Panc1 (cell line): ENCODE measurements at regions not wholly inside any gene's neighbourhood (a gene's known extent, or its start where the extent isn't known, plus 50 kb on each side); places are given as distances from the start of the nearest gene placed in this dataset.

Experiments used
- ATAC-seq: fragments of 200-7000 bp; cut with Tn5 transposase; 2 replicates; pipeline ENCODE4 v1.9.1; 2020; ENCODE audit warnings: mild to moderate bottlenecking, moderate library complexity
- BruUV-seq: library from RNA; stranded (reverse); fragments of 400-500 nt; replicated peaks from 2 replicates; lab custom pipeline; 2021; lab: Mats Ljungman, UMichigan
- CTCF ChIA-PET: fragments of 300-600 bp; sonication (Branson Sonifier 250); formaldehyde crosslinking; loops from one replicate; lab custom pipeline; 2022; ENCODE audit warnings: antibody characterized with exemption; lab: Charles Lee
- POLR2A ChIA-PET: fragments of 300-600 bp; sonication (Branson Sonifier 250); formaldehyde crosslinking; loops from one replicate; lab custom pipeline; 2022; ENCODE audit warnings: antibody characterized with exemption; lab: Charles Lee
- DNase-seq: peaks from one replicate; pipeline ENCODE4 v3.0.0-alpha.2; 2010; ENCODE audit warnings: low read depth, low spot score
- H3K27ac ChIP-seq: 2 replicates; pipeline ENCODE4 v1.5.1; 2011; ENCODE audit warnings: mild to moderate bottlenecking, low read length, inconsistent platforms
- H3K27me3 ChIP-seq: fragments of 200-500 bp; sonication (Bioruptor generic); 2 replicates; pipeline ENCODE4 v1.6.0; 2014; ENCODE audit warnings: low read length, inconsistent platforms; ENCODE audit not compliant: control insufficient read depth, insufficient read depth
- H3K36me3 ChIP-seq: fragments of 200-500 bp; sonication (Bioruptor generic); 2 replicates; pipeline ENCODE4 v1.5.1; 2014; ENCODE audit warnings: inconsistent platforms, mild to moderate bottlenecking, low read length, moderate library complexity; ENCODE audit not compliant: control insufficient read depth, insufficient read depth
- H3K4me1 ChIP-seq: 2 replicates; pipeline ENCODE4 v1.5.1; 2011; ENCODE audit warnings: inconsistent platforms, mild to moderate bottlenecking, low read length, moderate library complexity; ENCODE audit not compliant: control insufficient read depth, insufficient read depth
- H3K4me3 ChIP-seq, 2 experiments: 2 replicates each; pipeline ENCODE4 v1.5.1; 2011 to 2012; ENCODE audit warnings: low read depth in 2 of 2, low read length in 2 of 2, mild to moderate bottlenecking in 2 of 2, inconsistent platforms in 1 of 2, moderate library complexity in 1 of 2
- H3K9me3 ChIP-seq: fragments of 200-500 bp; sonication (Bioruptor generic); 2 replicates; pipeline ENCODE4 v1.5.1; 2014; ENCODE audit warnings: low read depth, mild to moderate bottlenecking, inconsistent platforms, low read length, moderate library complexity; ENCODE audit not compliant: control insufficient read depth, insufficient read depth
- POLR2AphosphoS5 ChIP-seq: IDR thresholded peaks from 2 replicates; pipeline ENCODE4 v1.6.1; 2012; ENCODE audit warnings: mild to moderate bottlenecking, low read depth, low read length, moderate library complexity
- SIN3A ChIP-seq: IDR thresholded peaks from 2 replicates; pipeline ENCODE4 v1.6.1; 2012; ENCODE audit warnings: low read depth, mild to moderate bottlenecking, low read length, moderate library complexity, borderline replicate concordance; ENCODE audit not compliant: insufficient read depth
- TCF7L2 ChIP-seq: IDR thresholded peaks from 2 replicates; pipeline ENCODE4 v1.6.1; 2011; ENCODE audit warnings: mild to moderate bottlenecking, low read depth, low read length, inconsistent platforms
- in situ Hi-C: cut with HindIII; loops from 2 replicates; pipeline ENCODE4 v1.10.0; 2016; ENCODE audit warnings: low sequenced_read_pairs, low pct_unique_long_range_greater_than_20kb
- intact Hi-C: fragments of 100-400 bp; cut with micrococcal nuclease; formaldehyde crosslinking; loops from one replicate; pipeline ENCODE4 v1.10.0; 2022; ENCODE audit not compliant: unreplicated experiment
- TF ChIP-seq, protein P1 (sequence below): fragments of 450-650 bp; IDR thresholded peaks from 2 replicates; pipeline ENCODE4 v1.5.1; 2017; ENCODE audit warnings: mild to moderate bottlenecking
- TF ChIP-seq, protein P2 (sequence below), 2 experiments: IDR thresholded peaks; 2 replicates each; pipeline ENCODE4 v1.6.1; 2011 to 2012; ENCODE audit warnings: low read depth in 2 of 2, control low read depth in 1 of 2, low read length in 1 of 2, mild to moderate bottlenecking in 1 of 2, moderate library complexity in 1 of 2; ENCODE audit not compliant: insufficient read depth in 1 of 2

DNA sequence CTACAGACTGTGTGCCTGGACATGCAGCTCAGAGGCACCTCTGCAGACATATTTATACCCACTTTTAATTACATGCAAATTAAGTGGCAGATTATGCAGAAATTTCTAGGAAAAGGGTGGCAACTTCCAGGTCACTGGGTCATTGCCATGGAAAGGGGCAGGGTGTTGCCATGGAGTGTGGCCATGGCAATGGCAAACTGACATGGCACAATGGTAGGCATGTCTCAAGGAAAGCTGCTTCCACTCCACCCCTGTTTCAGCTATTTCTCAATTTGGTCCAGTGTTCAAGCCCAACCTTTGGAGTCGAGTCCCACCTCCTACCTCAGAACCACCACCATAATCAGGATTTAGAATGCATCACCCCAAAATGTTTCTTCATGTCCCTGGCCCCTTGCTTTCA, 170.7 kb upstream of the TSHZ3 start:
- POLR2A ChIA-PET, result interaction anchor here (0.6 kb wide), 3 partner anchors 24 to 1632 kb away, joined by 3 to 4 read pairs (median 4); no protein-coding TSS in a partner anchor
- H3K9me3 ChIP-seq, result peaks cover 7% of the 10 kb centered on the region; the same call in 1 of the 2 replicates
- CTCF ChIA-PET, result no interaction called here
- DNase-seq (no peak), ATAC-seq (no peak)
- H3K4me1 ChIP-seq, result no peaks in the 10 kb centered on the region
- intact Hi-C loops (no loop called here), in situ Hi-C loops (no loop called here)
- TF ChIP-seq, protein P1, sequence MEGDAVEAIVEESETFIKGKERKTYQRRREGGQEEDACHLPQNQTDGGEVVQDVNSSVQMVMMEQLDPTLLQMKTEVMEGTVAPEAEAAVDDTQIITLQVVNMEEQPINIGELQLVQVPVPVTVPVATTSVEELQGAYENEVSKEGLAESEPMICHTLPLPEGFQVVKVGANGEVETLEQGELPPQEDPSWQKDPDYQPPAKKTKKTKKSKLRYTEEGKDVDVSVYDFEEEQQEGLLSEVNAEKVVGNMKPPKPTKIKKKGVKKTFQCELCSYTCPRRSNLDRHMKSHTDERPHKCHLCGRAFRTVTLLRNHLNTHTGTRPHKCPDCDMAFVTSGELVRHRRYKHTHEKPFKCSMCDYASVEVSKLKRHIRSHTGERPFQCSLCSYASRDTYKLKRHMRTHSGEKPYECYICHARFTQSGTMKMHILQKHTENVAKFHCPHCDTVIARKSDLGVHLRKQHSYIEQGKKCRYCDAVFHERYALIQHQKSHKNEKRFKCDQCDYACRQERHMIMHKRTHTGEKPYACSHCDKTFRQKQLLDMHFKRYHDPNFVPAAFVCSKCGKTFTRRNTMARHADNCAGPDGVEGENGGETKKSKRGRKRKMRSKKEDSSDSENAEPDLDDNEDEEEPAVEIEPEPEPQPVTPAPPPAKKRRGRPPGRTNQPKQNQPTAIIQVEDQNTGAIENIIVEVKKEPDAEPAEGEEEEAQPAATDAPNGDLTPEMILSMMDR, result no peak
- TF ChIP-seq, protein P2, sequence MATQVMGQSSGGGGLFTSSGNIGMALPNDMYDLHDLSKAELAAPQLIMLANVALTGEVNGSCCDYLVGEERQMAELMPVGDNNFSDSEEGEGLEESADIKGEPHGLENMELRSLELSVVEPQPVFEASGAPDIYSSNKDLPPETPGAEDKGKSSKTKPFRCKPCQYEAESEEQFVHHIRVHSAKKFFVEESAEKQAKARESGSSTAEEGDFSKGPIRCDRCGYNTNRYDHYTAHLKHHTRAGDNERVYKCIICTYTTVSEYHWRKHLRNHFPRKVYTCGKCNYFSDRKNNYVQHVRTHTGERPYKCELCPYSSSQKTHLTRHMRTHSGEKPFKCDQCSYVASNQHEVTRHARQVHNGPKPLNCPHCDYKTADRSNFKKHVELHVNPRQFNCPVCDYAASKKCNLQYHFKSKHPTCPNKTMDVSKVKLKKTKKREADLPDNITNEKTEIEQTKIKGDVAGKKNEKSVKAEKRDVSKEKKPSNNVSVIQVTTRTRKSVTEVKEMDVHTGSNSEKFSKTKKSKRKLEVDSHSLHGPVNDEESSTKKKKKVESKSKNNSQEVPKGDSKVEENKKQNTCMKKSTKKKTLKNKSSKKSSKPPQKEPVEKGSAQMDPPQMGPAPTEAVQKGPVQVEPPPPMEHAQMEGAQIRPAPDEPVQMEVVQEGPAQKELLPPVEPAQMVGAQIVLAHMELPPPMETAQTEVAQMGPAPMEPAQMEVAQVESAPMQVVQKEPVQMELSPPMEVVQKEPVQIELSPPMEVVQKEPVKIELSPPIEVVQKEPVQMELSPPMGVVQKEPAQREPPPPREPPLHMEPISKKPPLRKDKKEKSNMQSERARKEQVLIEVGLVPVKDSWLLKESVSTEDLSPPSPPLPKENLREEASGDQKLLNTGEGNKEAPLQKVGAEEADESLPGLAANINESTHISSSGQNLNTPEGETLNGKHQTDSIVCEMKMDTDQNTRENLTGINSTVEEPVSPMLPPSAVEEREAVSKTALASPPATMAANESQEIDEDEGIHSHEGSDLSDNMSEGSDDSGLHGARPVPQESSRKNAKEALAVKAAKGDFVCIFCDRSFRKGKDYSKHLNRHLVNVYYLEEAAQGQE (IDR thresholded peaks at IDR 0.05; ENCODE audit: insufficient read depth in 1 of 2, low read depth in 2 of 2, low read length in 1 of 2), result no peak
- no peak for TF ChIP-seq POLR2AphosphoS5
- TF ChIP-seq SIN3A, result no peak
- TF ChIP-seq TCF7L2, result no peak
- H3K36me3 ChIP-seq, result no peaks in the 10 kb centered on the region
- BruUV-seq, result no TSS peak
- no peak overlapping the region for H3K27ac ChIP-seq
- no peak overlapping the region for H3K4me3 ChIP-seq
- H3K27me3 ChIP-seq, result no peaks in the 10 kb centered on the region

DNA sequence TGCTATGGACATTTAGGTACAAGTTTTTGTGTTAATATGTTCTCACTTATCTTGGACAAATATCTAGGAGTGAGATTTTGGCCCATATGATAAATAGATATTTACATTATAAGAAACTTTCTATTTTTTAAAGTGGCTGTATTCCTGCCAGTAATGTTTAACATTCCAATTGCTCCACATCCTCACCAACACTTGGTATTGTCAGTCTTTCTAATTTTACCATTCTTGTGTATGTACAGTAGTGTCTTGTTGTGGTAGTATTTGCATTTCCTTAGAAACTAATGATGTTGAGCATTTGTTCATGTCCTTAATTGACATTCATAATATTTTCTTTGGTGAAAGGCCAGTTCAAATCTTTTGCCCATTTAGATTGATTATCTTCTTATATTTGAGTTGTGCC, 171.4 kb upstream of the TSHZ3 start:
- no peak for DNase-seq
- TF ChIP-seq SIN3A (no peak), TCF7L2 (no peak), POLR2AphosphoS5 (no peak)
- TF ChIP-seq, protein P2 (IDR thresholded peaks at IDR 0.05; ENCODE audit: insufficient read depth in 1 of 2, low read depth in 2 of 2, low read length in 1 of 2), result no peak
- TF ChIP-seq, protein P1, result no peak
- peaks cover 13% of the 10 kb centered on the region for H3K9me3 ChIP-seq
- in situ Hi-C loops (no loop called here), intact Hi-C loops (no loop called here)
- no peak for ATAC-seq
- H3K27ac ChIP-seq, result no peak overlapping the region
- no peaks in the 10 kb centered on the region for H3K27me3 ChIP-seq
- POLR2A ChIA-PET, result interaction anchor here (0.6 kb wide), 2 partner anchors 23 to 1633 kb away, joined by 4 read pairs; no protein-coding TSS in a partner anchor
- BruUV-seq, result no TSS peak
- no peak overlapping the region for H3K4me3 ChIP-seq
- CTCF ChIA-PET, result no interaction called here
- no peaks in the 10 kb centered on the region for H3K36me3 ChIP-seq
- H3K4me1 ChIP-seq, result no peaks in the 10 kb centered on the region
